SK-N-SH treated with all-trans-retinoic acid at 6 μM for 48 hours (cell line): ENCODE measurements at regions not wholly inside any gene's neighbourhood (a gene's known extent, or its start where the extent isn't known, plus 50 kb on each side); places are given as distances from the start of the nearest gene placed in this dataset.

Source experiments
- ATAC-seq: fragments of 200-7000 bp; cut with Tn5 transposase; 3 replicates; pipeline ENCODE4 v1.9.1; 2020; ENCODE audit warnings: mild to moderate bottlenecking, moderate library complexity
- ARNTL ChIP-seq: fragments of 450-650 bp; formaldehyde crosslinking; IDR thresholded peaks from 2 replicates; pipeline ENCODE4 v1.5.0; 2020; ENCODE audit warnings: low read depth, mild to moderate bottlenecking, moderate library complexity, borderline replicate concordance
- BACH2 ChIP-seq: fragments of 250-450 bp; sonication (Bioruptor Pico); IDR thresholded peaks from 2 replicates; pipeline ENCODE4 v1.9.0; 2021; ENCODE audit warnings: mild to moderate bottlenecking, borderline replicate concordance
- CSDC2 ChIP-seq: fragments of 250-450 bp; sonication (Bioruptor Pico); IDR thresholded peaks from 2 replicates; pipeline ENCODE4 v1.5.0; 2020; ENCODE audit warnings: mild to moderate bottlenecking, moderate library complexity
- ESRRG ChIP-seq: fragments of 250-450 bp; sonication (Bioruptor Pico); IDR thresholded peaks from 2 replicates; pipeline ENCODE4 v1.6.1; 2021; ENCODE audit warnings: mild to moderate bottlenecking
- GLIS3 ChIP-seq: fragments of 250-450 bp; sonication (Bioruptor Pico); IDR thresholded peaks from 2 replicates; pipeline ENCODE4 v1.5.0; 2020; ENCODE audit warnings: mild to moderate bottlenecking, moderate library complexity
- ISL1 ChIP-seq: fragments of 250-450 bp; sonication (Bioruptor Pico); IDR thresholded peaks from 2 replicates; pipeline ENCODE4 v2.1.2; 2022; ENCODE audit warnings: mild to moderate bottlenecking, moderate library complexity
- OSR1 ChIP-seq: fragments of 250-450 bp; sonication (Bioruptor Pico); IDR thresholded peaks from 2 replicates; pipeline ENCODE4 v1.8.0; 2022; ENCODE audit warnings: moderate library complexity, mild to moderate bottlenecking, inconsistent platforms
- PPARA ChIP-seq: fragments of 250-450 bp; sonication (Bioruptor Pico); IDR thresholded peaks from 2 replicates; pipeline ENCODE4 v1.5.0; 2020; ENCODE audit warnings: mild to moderate bottlenecking, borderline replicate concordance
- RARB ChIP-seq: fragments of 250-450 bp; sonication (Bioruptor Pico); IDR thresholded peaks from 2 replicates; pipeline ENCODE4 v1.8.0; 2021; ENCODE audit warnings: mild to moderate bottlenecking, moderate library complexity
- SNAI2 ChIP-seq: fragments of 250-450 bp; sonication (Bioruptor Pico); IDR thresholded peaks from 2 replicates; pipeline ENCODE4 v1.5.0; 2020; ENCODE audit warnings: mild to moderate bottlenecking, moderate library complexity
- TCF4 ChIP-seq: fragments of 250-450 bp; sonication (Bioruptor Pico); IDR thresholded peaks from 2 replicates; pipeline ENCODE4 v1.8.0; 2021; ENCODE audit warnings: mild to moderate bottlenecking, moderate library complexity, borderline replicate concordance
- TOX ChIP-seq: fragments of 250-450 bp; sonication (Bioruptor Pico); IDR thresholded peaks from 2 replicates; pipeline ENCODE4 v1.8.0; 2021; ENCODE audit warnings: mild to moderate bottlenecking, moderate library complexity, borderline replicate concordance
- ZC3H10 ChIP-seq: fragments of 250-450 bp; sonication (Bioruptor Pico); IDR thresholded peaks from 2 replicates; pipeline ENCODE4 v1.5.1; 2021; ENCODE audit warnings: mild to moderate bottlenecking, moderate library complexity
- ZFP30 ChIP-seq: fragments of 450-650 bp; formaldehyde crosslinking; IDR thresholded peaks from 2 replicates; pipeline ENCODE4 v1.5.0; 2022; ENCODE audit warnings: mild to moderate bottlenecking, moderate library complexity
- ZNF565 ChIP-seq: fragments of 450-650 bp; formaldehyde crosslinking; conservative IDR thresholded peaks from 2 replicates; pipeline ENCODE4 v1.5.0; 2020; ENCODE audit warnings: low read depth, mild to moderate bottlenecking, moderate library complexity
- ZNF70 ChIP-seq: fragments of 450-650 bp; formaldehyde crosslinking; IDR thresholded peaks from 2 replicates; pipeline ENCODE4 v1.5.0; 2020; ENCODE audit warnings: mild to moderate bottlenecking, moderate library complexity
- ZNF8 ChIP-seq: fragments of 450-650 bp; formaldehyde crosslinking; IDR thresholded peaks from 2 replicates; pipeline ENCODE4 v1.5.0; 2020; ENCODE audit warnings: mild to moderate bottlenecking, moderate library complexity
- TF ChIP-seq, protein P1 (sequence below): fragments of 250-450 bp; sonication (Bioruptor Pico); IDR thresholded peaks from 2 replicates; pipeline ENCODE4 v1.5.0; 2020; ENCODE audit warnings: mild to moderate bottlenecking, moderate library complexity
- TF ChIP-seq, protein P2 (sequence below): fragments of 250-450 bp; sonication (Bioruptor Pico); IDR thresholded peaks from 2 replicates; pipeline ENCODE4 v1.5.1; 2021; ENCODE audit warnings: mild to moderate bottlenecking, moderate library complexity
- TF ChIP-seq, protein P3 (sequence below): fragments of 250-450 bp; sonication (Bioruptor Pico); IDR thresholded peaks from 2 replicates; pipeline ENCODE4 v1.8.0; 2021; ENCODE audit warnings: low read depth, mild to moderate bottlenecking, moderate library complexity, borderline replicate concordance
- TF ChIP-seq, protein P4 (sequence below): fragments of 250-450 bp; sonication (Bioruptor Pico); IDR thresholded peaks from 2 replicates; pipeline ENCODE4 v1.5.1; 2020; ENCODE audit warnings: low read depth, mild to moderate bottlenecking, moderate library complexity

DNA sequence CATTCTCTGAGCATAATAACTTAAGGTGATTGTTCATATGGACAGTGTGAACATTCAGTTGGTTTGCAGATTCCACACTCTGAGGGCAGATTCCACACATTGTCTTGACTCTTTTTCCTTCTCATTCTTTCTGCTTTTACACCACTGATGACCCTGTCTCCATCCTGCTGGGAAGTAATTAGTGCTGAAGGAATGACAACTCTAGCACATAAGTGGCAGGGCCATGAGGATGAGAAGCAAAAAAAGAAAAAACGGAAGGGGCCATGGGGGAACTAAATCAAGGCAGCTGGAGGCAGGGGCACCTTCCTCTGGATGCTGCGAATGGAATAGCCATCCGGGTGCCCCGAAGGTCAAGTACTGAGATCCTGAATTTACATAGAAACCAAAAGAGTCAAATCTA is 944.0 kb downstream of the KCNJ2 start:
- TF ChIP-seq OSR1 (CRISPR knock-in tag) (no peak), PPARA (CRISPR knock-in tag) (no peak), ISL1 (CRISPR knock-in tag) (no peak), BACH2 (CRISPR knock-in tag) (no peak)
- TF ChIP-seq, protein P1, sequence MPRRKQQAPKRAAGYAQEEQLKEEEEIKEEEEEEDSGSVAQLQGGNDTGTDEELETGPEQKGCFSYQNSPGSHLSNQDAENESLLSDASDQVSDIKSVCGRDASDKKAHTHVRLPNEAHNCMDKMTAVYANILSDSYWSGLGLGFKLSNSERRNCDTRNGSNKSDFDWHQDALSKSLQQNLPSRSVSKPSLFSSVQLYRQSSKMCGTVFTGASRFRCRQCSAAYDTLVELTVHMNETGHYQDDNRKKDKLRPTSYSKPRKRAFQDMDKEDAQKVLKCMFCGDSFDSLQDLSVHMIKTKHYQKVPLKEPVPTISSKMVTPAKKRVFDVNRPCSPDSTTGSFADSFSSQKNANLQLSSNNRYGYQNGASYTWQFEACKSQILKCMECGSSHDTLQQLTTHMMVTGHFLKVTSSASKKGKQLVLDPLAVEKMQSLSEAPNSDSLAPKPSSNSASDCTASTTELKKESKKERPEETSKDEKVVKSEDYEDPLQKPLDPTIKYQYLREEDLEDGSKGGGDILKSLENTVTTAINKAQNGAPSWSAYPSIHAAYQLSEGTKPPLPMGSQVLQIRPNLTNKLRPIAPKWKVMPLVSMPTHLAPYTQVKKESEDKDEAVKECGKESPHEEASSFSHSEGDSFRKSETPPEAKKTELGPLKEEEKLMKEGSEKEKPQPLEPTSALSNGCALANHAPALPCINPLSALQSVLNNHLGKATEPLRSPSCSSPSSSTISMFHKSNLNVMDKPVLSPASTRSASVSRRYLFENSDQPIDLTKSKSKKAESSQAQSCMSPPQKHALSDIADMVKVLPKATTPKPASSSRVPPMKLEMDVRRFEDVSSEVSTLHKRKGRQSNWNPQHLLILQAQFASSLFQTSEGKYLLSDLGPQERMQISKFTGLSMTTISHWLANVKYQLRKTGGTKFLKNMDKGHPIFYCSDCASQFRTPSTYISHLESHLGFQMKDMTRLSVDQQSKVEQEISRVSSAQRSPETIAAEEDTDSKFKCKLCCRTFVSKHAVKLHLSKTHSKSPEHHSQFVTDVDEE = no peak
- TF ChIP-seq, protein P2, sequence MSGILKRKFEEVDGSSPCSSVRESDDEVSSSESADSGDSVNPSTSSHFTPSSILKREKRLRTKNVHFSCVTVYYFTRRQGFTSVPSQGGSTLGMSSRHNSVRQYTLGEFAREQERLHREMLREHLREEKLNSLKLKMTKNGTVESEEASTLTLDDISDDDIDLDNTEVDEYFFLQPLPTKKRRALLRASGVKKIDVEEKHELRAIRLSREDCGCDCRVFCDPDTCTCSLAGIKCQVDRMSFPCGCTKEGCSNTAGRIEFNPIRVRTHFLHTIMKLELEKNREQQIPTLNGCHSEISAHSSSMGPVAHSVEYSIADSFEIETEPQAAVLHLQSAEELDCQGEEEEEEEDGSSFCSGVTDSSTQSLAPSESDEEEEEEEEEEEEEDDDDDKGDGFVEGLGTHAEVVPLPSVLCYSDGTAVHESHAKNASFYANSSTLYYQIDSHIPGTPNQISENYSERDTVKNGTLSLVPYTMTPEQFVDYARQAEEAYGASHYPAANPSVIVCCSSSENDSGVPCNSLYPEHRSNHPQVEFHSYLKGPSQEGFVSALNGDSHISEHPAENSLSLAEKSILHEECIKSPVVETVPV (CRISPR knock-in tag) = no peak

DNA sequence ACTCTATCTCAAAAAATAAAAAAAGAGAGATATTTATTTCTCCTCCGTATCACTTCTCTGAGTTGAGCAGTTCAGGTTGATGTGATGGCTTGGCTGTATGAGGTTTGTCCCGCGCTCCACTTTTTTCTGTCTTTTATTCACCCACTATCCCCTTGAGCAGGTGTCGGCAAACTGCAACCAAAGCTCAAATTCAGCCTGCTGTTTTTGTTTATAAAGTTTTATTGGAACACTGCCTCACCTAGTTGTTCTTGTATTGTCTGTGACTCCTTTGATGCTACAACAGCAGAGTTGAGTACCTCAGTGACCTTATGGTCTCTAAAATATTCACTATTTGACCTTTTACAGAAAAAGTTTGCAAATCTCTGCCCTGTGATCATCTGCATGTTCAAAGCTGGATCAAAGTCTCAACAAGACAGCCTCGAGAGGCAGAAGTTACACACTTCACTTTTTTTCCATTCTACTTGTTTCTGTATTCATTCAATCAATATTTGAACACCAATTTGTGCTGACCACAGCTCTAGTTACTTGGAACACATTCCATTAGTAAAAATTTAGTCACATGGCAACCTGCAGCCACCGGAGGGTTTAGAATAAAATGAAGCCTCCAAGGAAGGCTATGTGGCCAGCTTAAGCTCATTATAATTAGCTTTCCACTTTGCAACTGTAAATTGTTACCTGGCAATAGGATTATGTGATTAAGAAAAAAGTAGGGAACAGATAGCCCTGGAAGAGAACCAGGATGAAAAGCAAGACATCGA is 945.8 kb downstream of the KCNJ2 start:
- ATAC-seq = no peak
- TF ChIP-seq OSR1 (CRISPR knock-in tag) (no peak), ZNF70 (no peak), ZNF565 (CRISPR knock-in tag) (no peak), ZC3H10 (no peak), GLIS3 (CRISPR knock-in tag) (no peak), CSDC2 (CRISPR knock-in tag) (no peak), TOX (CRISPR knock-in tag) (no peak), TCF4 (CRISPR knock-in tag) (no peak), BACH2 (CRISPR knock-in tag) (no peak)
- TF ChIP-seq, protein P3, sequence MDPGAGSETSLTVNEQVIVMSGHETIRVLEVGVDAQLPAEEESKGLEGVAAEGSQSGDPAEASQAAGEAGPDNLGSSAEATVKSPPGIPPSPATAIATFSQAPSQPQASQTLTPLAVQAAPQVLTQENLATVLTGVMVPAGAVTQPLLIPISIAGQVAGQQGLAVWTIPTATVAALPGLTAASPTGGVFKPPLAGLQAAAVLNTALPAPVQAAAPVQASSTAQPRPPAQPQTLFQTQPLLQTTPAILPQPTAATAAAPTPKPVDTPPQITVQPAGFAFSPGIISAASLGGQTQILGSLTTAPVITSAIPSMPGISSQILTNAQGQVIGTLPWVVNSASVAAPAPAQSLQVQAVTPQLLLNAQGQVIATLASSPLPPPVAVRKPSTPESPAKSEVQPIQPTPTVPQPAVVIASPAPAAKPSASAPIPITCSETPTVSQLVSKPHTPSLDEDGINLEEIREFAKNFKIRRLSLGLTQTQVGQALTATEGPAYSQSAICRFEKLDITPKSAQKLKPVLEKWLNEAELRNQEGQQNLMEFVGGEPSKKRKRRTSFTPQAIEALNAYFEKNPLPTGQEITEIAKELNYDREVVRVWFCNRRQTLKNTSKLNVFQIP (CRISPR knock-in tag) = no peak
- TF ChIP-seq, protein P4, sequence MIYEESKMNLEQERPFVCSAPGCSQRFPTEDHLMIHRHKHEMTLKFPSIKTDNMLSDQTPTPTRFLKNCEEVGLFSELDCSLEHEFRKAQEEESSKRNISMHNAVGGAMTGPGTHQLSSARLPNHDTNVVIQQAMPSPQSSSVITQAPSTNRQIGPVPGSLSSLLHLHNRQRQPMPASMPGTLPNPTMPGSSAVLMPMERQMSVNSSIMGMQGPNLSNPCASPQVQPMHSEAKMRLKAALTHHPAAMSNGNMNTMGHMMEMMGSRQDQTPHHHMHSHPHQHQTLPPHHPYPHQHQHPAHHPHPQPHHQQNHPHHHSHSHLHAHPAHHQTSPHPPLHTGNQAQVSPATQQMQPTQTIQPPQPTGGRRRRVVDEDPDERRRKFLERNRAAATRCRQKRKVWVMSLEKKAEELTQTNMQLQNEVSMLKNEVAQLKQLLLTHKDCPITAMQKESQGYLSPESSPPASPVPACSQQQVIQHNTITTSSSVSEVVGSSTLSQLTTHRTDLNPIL = no peak
- TF ChIP-seq, protein P2 (CRISPR knock-in tag) = no peak

More for the DNA sequence above, 944.0 kb downstream of the KCNJ2 start:
- no peak for ATAC-seq

DNA sequence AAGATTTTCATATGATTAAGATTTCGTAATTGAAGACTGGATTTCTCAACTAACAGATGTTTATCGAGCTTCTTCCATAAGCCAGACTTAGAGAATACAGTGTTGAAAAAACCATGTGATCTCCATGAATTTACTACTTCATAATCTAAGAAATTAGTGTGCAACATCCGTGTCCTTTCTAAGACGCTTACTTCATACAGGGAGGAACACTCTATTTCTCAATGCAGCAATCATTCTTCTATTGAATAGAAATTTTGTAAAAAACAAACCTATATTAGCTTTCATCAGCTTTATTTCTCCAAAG is 946.3 kb downstream of the KCNJ2 start:
- ATAC-seq = no peak
- TF ChIP-seq CSDC2 (CRISPR knock-in tag) = no peak
- TF ChIP-seq, protein P2 (CRISPR knock-in tag) = no peak
- no peak for TF ChIP-seq ARNTL (CRISPR knock-in tag)
- TF ChIP-seq ISL1 (CRISPR knock-in tag) = no peak
- no peak for TF ChIP-seq TOX (CRISPR knock-in tag)
- no peak for TF ChIP-seq RARB (CRISPR knock-in tag)
- TF ChIP-seq OSR1 (CRISPR knock-in tag) = no peak
- TF ChIP-seq, protein P1 = no peak
- no peak for TF ChIP-seq ZFP30 (CRISPR knock-in tag)
- TF ChIP-seq TCF4 (CRISPR knock-in tag) = no peak
- TF ChIP-seq, protein P4 = no peak
- TF ChIP-seq ZNF8 (CRISPR knock-in tag) = no peak
- TF ChIP-seq ZNF70 = no peak
- no peak for TF ChIP-seq ZC3H10
- no peak for TF ChIP-seq ZNF565 (CRISPR knock-in tag)
- no peak for TF ChIP-seq ESRRG
- TF ChIP-seq SNAI2 (CRISPR knock-in tag) = no peak
- TF ChIP-seq, all 23 proteins: peak for 0
